ENCODE measurements at regions not wholly inside any gene's neighbourhood (a gene's known extent, or its start where the extent isn't known, plus 50 kb on each side); places are given as distances from the start of the nearest gene placed in this dataset.

GRCh38 chr2:12932192-12932591 lies 215.5 kb downstream of the TRIB2 start:
- no peak for DNase-seq (ENCODE audit: low spot score)

GRCh38 chr2:12934146-12934756 lies 217.5 kb downstream of the TRIB2 start:
- no peak for TF ChIP-seq CTCF (IDR thresholded peaks at IDR 0.05)
- H3K27ac ChIP-seq = no peak overlapping the region
- no peak overlapping the region for H3K4me3 ChIP-seq
- DNase-seq (ENCODE audit: low spot score) = no peak

More at GRCh38 chr2:12932192-12932591, 215.5 kb downstream of the TRIB2 start:
- Histone ChIP-seq H3K4me3 (no peak overlapping the region), H3K27ac (no peak overlapping the region)
- no peak for TF ChIP-seq CTCF (IDR thresholded peaks at IDR 0.05)

- TF ChIP-seq CTCF (IDR thresholded peaks at IDR 0.05) = no peak
- Histone ChIP-seq H3K27ac (no peak overlapping the region), H3K4me3 (no peak overlapping the region)
- DNase-seq (ENCODE audit: low spot score) = no peak
Observed at GRCh38 chr2:12935222-12935621, 218.5 kb downstream of the TRIB2 start.

- DNase-seq (ENCODE audit: low spot score) = no peak
- Histone ChIP-seq H3K27ac (no peak overlapping the region), H3K4me3 (no peak overlapping the region)
- no peak for TF ChIP-seq CTCF (IDR thresholded peaks at IDR 0.05)
Observed at GRCh38 chr2:12935796-12936195, 219.1 kb downstream of the TRIB2 start.

GRCh38 chr2:12941203-12941602 lies 224.5 kb downstream of the TRIB2 start:
- Histone ChIP-seq H3K27ac (no peak overlapping the region), H3K4me3 (no peak overlapping the region)
- no peak for DNase-seq (ENCODE audit: low spot score)
- no peak for TF ChIP-seq CTCF (IDR thresholded peaks at IDR 0.05)

GRCh38 chr2:12948231-12948960 lies 231.7 kb downstream of the TRIB2 start:
- Histone ChIP-seq H3K4me3 (no peak overlapping the region), H3K27ac (no peak overlapping the region)
- no peak for DNase-seq (ENCODE audit: low spot score)
- TF ChIP-seq CTCF (IDR thresholded peaks at IDR 0.05) = no peak

- no peak for TF ChIP-seq CTCF (IDR thresholded peaks at IDR 0.05)
- H3K4me3 ChIP-seq = no peak overlapping the region
- no peak overlapping the region for H3K27ac ChIP-seq
- DNase-seq (ENCODE audit: low spot score) = no peak
Observed at GRCh38 chr2:12948961-12949353, 232.2 kb downstream of the TRIB2 start.

Data from coronary artery (tissue), 2 donors.